HG02870 (cell line): ENCODE measurements at regions not wholly inside any gene's neighbourhood (a gene's known extent, or its start where the extent isn't known, plus 50 kb on each side); places are given as distances from the start of the nearest gene placed in this dataset.

ENCODE experiments used
- ATAC-seq: cut with Tn5 transposase; IDR thresholded peaks from one replicate; pipeline ENCODE4 v1.9.1; 2021; ENCODE audit warnings: mild to moderate bottlenecking, moderate library complexity; ENCODE audit not compliant: unreplicated experiment

- no peak for ATAC-seq
Observed at GRCh38 chr4:27181693-27182092, 321.1 kb downstream of the STIM2 start.

GRCh38 chr4:27182211-27182610 lies 321.6 kb downstream of the STIM2 start:
- ATAC-seq, result no peak

GRCh38 chr4:27184508-27185155 lies 324.0 kb downstream of the STIM2 start:
- no peak for ATAC-seq

GRCh38 chr4:27186710-27187109 lies 326.1 kb downstream of the STIM2 start:
- ATAC-seq, result no peak

GRCh38 chr4:27187786-27188185 lies 327.1 kb downstream of the STIM2 start:
- no peak for ATAC-seq

- no peak for ATAC-seq
Observed at GRCh38 chr4:27189683-27190082, 329.0 kb downstream of the STIM2 start.

- no peak for ATAC-seq
Observed at GRCh38 chr4:27191592-27191991, 331.0 kb downstream of the STIM2 start.

GRCh38 chr4:27194599-27195176 lies 334.0 kb downstream of the STIM2 start:
- ATAC-seq, result no peak

- ATAC-seq, result no peak
Observed at GRCh38 chr4:27198246-27198645, 337.6 kb downstream of the STIM2 start.

- no peak for ATAC-seq
Observed at GRCh38 chr4:27198971-27199370, 338.3 kb downstream of the STIM2 start.

GRCh38 chr4:27206009-27206408 lies 345.4 kb downstream of the STIM2 start:
- no peak for ATAC-seq

GRCh38 chr4:27210956-27211355 lies 350.3 kb downstream of the STIM2 start:
- no peak for ATAC-seq

GRCh38 chr4:27214010-27214409 lies 353.4 kb downstream of the STIM2 start:
- ATAC-seq, result no peak

GRCh38 chr4:27215220-27215826 lies 354.7 kb downstream of the STIM2 start:
- no peak for ATAC-seq

- no peak for ATAC-seq
Observed at GRCh38 chr4:27217261-27217769, 356.7 kb downstream of the STIM2 start.

GRCh38 chr4:27218013-27218412 lies 357.4 kb downstream of the STIM2 start:
- ATAC-seq, result no peak

- no peak for ATAC-seq
Observed at GRCh38 chr4:27223326-27223725, 362.7 kb downstream of the STIM2 start.

- no peak for ATAC-seq
Observed at GRCh38 chr4:27233531-27233930, 372.9 kb downstream of the STIM2 start.

- ATAC-seq, result no peak
Observed at GRCh38 chr4:27234306-27234899, 373.8 kb downstream of the STIM2 start.

- no peak for ATAC-seq
Observed at GRCh38 chr4:27239641-27240040, 379.0 kb downstream of the STIM2 start.

- no peak for ATAC-seq
Observed at GRCh38 chr4:27242217-27242616, 381.6 kb downstream of the STIM2 start.

- ATAC-seq, result no peak
Observed at GRCh38 chr4:27245216-27245615, 384.6 kb downstream of the STIM2 start.
